HG02884 (cell line): ENCODE measurements at regions not wholly inside any gene's neighbourhood (a gene's known extent, or its start where the extent isn't known, plus 50 kb on each side); places are given as distances from the start of the nearest gene placed in this dataset.
"Not testable (repeated sequence)": the region's sequence is repeated elsewhere in the genome, so short reads cannot be mapped to it uniquely, and the experiment has no call there.

Experiments used
- ATAC-seq: cut with Tn5 transposase; IDR thresholded peaks from one replicate; pipeline ENCODE4 v1.9.1; 2021; ENCODE audit warnings: mild to moderate bottlenecking, moderate library complexity; ENCODE audit not compliant: unreplicated experiment

DNA sequence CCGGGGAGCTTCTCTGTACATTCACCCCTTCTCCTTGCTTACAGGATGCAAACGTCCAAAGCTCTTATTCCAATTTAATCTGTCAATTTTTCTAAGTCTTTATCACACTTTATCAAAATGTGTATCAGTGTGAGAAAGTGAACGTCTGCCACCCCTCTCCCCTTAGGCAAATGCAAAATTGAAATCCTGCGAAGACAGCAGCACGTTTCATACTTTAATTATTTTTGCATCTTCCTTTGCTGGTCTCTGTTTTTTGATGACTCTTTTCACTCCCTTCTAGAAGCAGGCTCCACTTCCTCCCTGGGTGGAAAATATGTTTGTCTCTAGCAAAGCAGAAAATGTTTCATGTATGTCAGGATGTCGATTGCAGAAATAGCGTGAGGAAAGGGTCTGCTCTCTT, 576.5 kb upstream of the BRINP1 start:
- ATAC-seq = no peak

DNA sequence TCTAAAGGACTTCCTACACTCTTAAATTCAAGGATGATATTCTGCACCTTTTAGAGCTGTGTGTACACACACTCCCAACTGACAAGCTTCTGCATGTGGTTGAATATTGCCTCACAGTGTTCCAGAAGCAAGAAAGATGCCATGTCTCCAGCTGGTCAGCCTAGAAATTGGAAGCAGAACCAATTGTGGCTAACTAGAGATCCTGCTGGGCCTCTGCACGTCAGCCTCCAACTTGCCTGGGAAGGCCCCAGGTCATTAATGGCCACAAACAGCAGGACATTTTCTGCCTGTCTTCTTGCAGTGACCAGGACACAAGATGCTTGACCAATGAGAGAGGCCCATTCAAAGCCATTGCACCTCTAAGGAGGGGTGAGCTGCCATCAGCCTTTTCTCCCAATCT, 571.9 kb upstream of the BRINP1 start:
- no peak for ATAC-seq

GRCh38 chr9:119938871-119939270, 569.6 kb upstream of the BRINP1 start:
- no peak for ATAC-seq

GRCh38 chr9:119934497-119934896, 565.3 kb upstream of the BRINP1 start:
- ATAC-seq = no peak

DNA sequence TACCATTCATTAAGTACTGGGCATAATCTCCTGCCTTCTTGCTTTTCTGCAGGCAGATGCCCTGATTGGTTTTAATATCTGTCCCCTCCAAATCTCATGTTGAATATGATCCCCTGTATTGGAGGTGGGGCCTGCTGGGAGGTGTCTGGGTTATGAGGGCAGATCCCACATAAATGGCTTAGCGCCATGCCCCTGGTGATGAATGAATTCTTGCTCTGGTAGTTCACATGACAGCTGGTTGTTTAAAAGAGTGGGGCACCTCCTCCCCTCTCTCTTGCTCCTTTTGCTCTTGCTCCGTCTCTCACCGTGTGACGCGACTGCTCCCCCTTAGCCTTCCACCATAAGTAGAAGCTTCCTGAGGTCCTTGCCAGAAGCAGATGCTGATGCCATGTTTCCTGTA, 564.0 kb upstream of the BRINP1 start:
- ATAC-seq = no peak

GRCh38 chr9:119924736-119925135, 555.5 kb upstream of the BRINP1 start:
- ATAC-seq = no peak

DNA sequence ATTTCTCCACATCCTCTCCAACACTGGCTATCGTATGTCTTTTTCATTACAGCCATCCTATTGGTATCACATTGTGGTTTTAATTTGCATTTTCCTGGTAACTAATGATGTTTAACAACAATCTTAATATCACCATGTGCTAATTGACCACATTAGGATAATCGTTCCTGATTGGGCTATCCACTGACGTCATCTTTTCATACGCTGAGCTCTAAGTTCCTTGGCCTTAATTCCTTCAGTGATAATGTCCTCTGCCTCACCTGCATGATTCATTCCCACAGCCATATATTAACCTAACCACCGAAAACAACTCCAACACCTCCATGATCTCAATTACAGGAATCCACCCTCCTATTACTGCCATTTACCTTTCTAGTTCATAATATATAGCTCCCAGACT, 547.9 kb upstream of the BRINP1 start:
- no peak for ATAC-seq

- no peak for ATAC-seq
These were observed 537.8 kb upstream of the BRINP1 start for GRCh38 chr9:119907056-119907455.

GRCh38 chr9:119905724-119906123, 536.5 kb upstream of the BRINP1 start:
- ATAC-seq = no peak

GRCh38 chr9:119903851-119904250, 534.6 kb upstream of the BRINP1 start:
- no peak for ATAC-seq

DNA sequence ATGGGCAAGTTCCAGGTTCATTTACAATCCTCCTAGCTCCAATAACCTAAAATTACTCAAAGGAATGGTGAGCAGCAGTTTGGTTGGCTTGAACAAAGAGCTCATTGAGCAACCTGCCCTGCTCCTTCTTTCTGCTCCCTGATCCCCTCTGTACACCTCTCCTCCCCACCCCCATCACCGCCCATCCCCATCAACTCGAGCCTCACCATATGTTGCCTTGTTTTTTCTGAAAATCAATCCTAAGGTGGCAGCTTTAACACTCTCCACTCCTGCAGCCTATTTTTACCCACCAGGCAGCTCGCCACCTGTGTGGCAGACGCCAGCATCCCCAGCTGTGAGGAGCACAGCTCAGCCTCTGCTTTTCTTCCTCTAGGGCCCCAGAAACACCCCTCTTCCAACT, 533.4 kb upstream of the BRINP1 start:
- ATAC-seq = no peak

DNA sequence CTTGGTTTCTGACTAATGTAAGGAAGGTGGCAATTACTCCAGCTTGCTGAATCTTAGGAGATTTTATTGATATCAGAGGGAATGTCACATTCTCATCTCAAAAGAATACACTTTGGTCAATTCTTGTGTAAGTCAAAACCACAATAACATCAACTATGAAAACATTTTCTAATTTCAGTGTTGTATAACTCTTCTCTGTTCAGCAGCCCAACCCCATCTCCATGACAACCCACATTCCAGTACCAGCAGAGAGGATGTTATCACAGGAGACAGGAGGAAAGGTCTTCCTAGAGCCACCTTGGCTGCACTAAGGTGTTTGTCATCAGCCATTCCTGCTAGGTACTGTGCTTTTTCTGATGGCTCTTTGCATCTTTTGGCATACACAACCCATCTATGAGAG, 529.1 kb upstream of the BRINP1 start:
- ATAC-seq = no peak

GRCh38 chr9:119884438-119884837, 515.2 kb upstream of the BRINP1 start:
- ATAC-seq = no peak

- no peak for ATAC-seq
These were observed 512.7 kb upstream of the BRINP1 start for GRCh38 chr9:119881898-119882297.

DNA sequence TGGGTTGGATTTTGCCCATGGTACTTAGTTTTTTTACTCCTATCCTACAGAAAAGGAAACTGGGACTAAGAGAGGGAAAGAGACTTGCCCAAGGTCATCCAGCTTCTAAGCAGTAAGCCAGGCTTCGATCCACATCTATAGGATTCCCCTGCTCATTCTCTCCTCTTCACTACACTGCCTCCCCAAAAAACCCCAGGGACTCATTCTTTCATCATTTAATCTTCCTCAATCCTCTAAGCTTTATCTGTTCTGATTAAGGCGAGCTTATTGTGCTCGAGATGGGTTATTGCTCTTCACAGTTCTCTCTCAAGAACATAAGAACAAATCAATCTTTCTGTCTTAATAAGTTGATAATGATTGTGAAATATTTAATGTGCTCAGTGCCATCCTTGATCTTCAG, 511.1 kb upstream of the BRINP1 start:
- no peak for ATAC-seq

DNA sequence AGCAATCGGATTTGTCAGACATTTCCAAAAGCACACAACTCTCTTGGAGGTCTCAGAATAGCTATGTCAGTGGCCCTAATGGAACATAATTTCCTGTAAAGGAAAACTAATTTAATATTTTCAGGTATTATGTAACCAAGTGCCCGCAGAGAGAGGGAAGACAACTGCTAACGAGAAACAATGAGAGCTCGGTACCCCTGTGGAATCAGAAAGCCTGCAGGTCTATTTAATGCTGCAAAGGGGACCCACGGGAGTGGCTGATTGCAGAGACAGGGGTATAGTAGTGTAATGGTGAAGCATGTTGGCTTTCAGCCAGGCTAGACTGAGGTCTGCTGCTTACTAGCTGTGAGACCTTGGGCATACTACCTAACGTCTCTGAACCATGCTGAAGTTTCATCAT, 508.1 kb upstream of the BRINP1 start:
- ATAC-seq = no peak

- no peak for ATAC-seq
These were observed 504.6 kb upstream of the BRINP1 start for GRCh38 chr9:119873877-119874276.

DNA sequence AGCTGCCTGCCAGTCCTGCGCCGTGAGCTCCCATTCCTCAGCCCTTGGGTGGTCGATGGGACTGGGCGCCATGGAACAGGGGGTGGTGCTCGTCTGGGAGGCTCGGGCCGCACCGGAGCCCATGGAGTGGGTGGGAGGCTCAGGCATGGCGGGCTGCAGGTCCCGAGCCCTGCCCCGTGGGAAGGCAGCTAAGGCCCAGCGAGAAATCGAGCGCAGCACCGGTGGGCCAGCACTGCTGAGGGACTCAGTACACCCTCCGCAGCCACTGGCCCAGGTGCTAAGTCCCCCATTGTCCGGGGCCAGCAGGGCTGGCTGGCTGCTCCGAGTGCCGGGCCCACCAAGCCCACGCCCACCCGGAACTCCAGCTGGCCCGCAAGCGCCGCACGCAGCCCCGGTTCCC, 501.0 kb upstream of the BRINP1 start:
- ATAC-seq = not testable (repeated sequence)

DNA sequence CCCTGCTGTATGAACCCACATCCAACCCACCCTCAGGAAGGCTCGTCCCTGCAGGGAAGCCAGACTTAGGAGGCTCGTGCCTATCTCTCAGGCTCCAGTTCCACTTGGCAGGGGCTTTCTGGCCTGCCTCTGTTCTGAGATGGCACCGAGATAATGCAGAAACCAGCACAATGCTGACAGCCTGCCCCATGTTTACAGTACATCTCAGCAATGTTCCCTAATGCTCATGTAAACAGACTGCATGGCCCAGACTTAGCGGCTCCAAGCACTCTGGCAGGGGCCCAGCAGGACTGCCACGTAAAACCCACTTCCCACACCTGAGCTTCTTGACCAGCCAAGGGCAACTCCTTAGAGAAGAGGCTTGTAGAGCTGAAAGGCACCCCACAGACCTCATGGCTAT, 499.5 kb upstream of the BRINP1 start:
- no peak for ATAC-seq

GRCh38 chr9:119861842-119862241, 492.6 kb upstream of the BRINP1 start:
- no peak for ATAC-seq

DNA sequence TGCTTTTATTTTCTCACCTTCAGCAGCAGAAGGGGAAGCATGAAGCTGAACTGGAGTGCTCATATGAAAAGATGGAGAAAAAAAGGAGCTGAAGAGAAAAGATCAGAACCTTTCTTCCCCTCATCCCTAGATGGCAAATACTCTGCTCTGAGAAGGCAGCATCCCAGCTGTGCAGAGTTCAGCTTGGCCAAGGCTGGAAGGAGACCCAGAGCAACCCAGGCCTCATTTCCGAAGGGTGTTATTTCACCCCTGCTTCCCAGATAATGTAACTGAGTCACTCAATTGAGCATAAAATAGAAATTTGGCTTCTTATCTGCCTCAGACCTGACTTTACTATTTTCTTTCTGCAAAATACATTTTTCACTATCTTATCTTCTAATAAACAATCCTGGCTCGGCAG, 489.9 kb upstream of the BRINP1 start:
- no peak for ATAC-seq

- no peak for ATAC-seq
These were observed 483.9 kb upstream of the BRINP1 start for GRCh38 chr9:119853126-119853525.

GRCh38 chr9:119852390-119852789, 483.2 kb upstream of the BRINP1 start:
- ATAC-seq = no peak

GRCh38 chr9:119844431-119844830, 475.2 kb upstream of the BRINP1 start:
- no peak for ATAC-seq
